ENCODE measurements at regions not wholly inside any gene's neighbourhood (a gene's known extent, or its start where the extent isn't known, plus 50 kb on each side); places are given as distances from the start of the nearest gene placed in this dataset.

DNA sequence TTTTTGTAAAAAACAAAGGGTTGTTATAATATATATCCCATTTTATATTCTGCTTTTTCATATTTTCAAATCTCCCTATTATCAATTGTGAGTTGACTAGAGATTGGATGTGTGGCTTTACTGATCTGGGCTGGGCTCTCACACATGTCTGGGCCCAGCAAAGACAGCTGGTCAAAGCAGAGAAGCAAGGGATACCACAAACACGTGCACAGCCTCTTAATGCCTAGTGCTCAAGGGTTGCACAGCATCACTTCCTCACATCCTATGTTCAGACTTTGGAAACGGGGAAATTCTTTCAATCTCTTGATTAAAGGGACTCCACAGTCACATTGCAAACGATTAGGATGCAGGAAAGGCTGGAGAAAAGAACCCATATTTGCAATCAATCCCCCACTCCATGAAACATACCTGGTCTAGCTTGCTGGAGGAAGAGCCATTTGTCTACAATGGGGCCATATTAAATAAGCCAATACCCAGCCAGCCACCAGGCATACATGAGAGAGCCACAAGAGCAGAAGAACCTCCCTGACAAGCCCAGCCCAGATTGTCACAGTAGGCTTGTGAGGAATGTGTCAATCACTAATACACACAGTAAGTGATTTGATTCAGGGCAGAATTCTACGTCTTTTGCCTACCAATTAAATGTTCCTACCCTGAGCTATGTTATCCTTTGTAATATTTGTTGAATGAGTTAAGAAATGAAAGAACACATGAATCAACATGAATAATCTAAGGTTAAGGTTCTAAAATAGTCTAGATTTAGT lies 431.2 kb downstream of the TNS3 start:
- TF ChIP-seq, protein P1, sequence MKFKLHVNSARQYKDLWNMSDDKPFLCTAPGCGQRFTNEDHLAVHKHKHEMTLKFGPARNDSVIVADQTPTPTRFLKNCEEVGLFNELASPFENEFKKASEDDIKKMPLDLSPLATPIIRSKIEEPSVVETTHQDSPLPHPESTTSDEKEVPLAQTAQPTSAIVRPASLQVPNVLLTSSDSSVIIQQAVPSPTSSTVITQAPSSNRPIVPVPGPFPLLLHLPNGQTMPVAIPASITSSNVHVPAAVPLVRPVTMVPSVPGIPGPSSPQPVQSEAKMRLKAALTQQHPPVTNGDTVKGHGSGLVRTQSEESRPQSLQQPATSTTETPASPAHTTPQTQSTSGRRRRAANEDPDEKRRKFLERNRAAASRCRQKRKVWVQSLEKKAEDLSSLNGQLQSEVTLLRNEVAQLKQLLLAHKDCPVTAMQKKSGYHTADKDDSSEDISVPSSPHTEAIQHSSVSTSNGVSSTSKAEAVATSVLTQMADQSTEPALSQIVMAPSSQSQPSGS (CRISPR knock-in tag; IDR thresholded peaks at IDR 0.05; ENCODE audit: borderline replicate concordance, low read depth) = no peak
- TF ChIP-seq, protein P2, sequence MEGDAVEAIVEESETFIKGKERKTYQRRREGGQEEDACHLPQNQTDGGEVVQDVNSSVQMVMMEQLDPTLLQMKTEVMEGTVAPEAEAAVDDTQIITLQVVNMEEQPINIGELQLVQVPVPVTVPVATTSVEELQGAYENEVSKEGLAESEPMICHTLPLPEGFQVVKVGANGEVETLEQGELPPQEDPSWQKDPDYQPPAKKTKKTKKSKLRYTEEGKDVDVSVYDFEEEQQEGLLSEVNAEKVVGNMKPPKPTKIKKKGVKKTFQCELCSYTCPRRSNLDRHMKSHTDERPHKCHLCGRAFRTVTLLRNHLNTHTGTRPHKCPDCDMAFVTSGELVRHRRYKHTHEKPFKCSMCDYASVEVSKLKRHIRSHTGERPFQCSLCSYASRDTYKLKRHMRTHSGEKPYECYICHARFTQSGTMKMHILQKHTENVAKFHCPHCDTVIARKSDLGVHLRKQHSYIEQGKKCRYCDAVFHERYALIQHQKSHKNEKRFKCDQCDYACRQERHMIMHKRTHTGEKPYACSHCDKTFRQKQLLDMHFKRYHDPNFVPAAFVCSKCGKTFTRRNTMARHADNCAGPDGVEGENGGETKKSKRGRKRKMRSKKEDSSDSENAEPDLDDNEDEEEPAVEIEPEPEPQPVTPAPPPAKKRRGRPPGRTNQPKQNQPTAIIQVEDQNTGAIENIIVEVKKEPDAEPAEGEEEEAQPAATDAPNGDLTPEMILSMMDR (IDR thresholded peaks at IDR 0.05) = no peak
- TF ChIP-seq JUN (CRISPR knock-in tag; IDR thresholded peaks at IDR 0.05) = no peak
- TF ChIP-seq FOXP1 (CRISPR knock-in tag; IDR thresholded peaks at IDR 0.05; ENCODE audit: borderline replicate concordance) = no peak
- TF ChIP-seq AFF4 (CRISPR knock-in tag; IDR thresholded peaks at IDR 0.05; ENCODE audit: borderline replicate concordance) = no peak
- no peak for TF ChIP-seq CBFB (CRISPR knock-in tag; IDR thresholded peaks at IDR 0.05; ENCODE audit: low read depth)
- TF ChIP-seq ZNF263 (CRISPR knock-in tag; IDR thresholded peaks at IDR 0.05; ENCODE audit: low read depth) = no peak
- TF ChIP-seq, protein P3, sequence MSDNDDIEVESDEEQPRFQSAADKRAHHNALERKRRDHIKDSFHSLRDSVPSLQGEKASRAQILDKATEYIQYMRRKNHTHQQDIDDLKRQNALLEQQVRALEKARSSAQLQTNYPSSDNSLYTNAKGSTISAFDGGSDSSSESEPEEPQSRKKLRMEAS (CRISPR knock-in tag; IDR thresholded peaks at IDR 0.05) = no peak
- TF ChIP-seq ARID4B (CRISPR knock-in tag; IDR thresholded peaks at IDR 0.05; ENCODE audit: borderline replicate concordance) = no peak
- TF ChIP-seq GABPB1 (CRISPR knock-in tag; IDR thresholded peaks at IDR 0.05) = no peak
- no peak for TF ChIP-seq ETV6 (CRISPR knock-in tag; IDR thresholded peaks at IDR 0.05)
- TF ChIP-seq NFYB (CRISPR knock-in tag; conservative IDR thresholded peaks at IDR 0.05; ENCODE audit: low read depth) = no peak
- no peak for TF ChIP-seq RELA (CRISPR knock-in tag; IDR thresholded peaks at IDR 0.05; ENCODE audit: borderline replicate concordance)
